ENCODE measurements at regions not wholly inside any gene's neighbourhood (a gene's known extent, or its start where the extent isn't known, plus 50 kb on each side); places are given as distances from the start of the nearest gene placed in this dataset.
A peak's percentile ranks its signal among the peaks of the same experiment; 100 is the strongest.

DNA sequence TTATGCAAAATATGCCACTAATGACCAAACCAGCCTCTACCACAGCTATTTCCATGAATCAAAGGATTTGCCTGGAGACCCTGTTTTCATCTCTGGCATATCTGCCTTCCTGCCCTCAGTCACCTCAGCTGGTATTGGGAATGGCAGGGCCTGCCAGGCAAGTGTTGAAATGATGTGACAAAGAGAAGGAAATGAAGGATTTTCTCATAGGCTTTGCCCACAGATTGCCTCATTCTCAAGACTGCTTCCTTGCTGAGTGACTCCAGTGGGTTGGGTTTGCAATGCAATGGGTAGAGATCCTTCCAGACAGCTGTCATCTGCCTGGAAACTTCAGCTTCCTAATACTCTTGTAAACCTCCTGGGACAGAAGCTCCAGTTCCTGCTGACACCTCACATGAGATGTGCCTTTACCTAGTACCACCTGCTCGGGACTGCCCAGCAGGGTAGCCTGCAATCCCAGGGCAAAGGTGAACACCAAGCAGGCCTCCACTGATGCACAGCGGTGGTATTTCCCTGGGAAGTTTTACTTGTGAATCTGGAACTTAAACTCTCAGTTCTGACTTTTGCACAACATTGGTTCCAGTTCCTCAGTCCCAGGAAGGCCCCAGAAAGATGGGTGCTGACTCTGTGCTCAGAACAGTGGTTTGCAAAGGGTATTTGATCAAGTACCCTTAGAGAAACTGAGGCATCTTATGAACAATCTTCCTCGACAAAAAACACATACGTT lies 64.8 kb upstream of the SLC1A1 start:
- Histone ChIP-seq H3K4me1 (no peaks in the 10 kb centered on the region), H3K9me3 (no peaks in the 10 kb centered on the region), H3K4me3 (no peak overlapping the region), H3K4me2 (no peak overlapping the region), H3K27ac (no peak overlapping the region)
- POLR2A ChIA-PET, result no interaction called here
- DNase-seq (ENCODE audit: low read depth in 1 of 2, low spot score in 1 of 2) (peak in 1 of 2 experiments; percentile 2), FAIRE-seq (no peak), ATAC-seq (no peak)
- CTCF ChIA-PET, result interaction anchor here (0.7 to 1.4 kb wide), 2 partner anchors 32 to 179 kb away, joined by 3 to 4 read pairs; no protein-coding TSS in a partner anchor
- 63% methylated on average over 4 of the region's 4 CpGs for WGBS (ENCODE audit: missing lambda C conversion rate)
- TF ChIP-seq GATA3 (IDR thresholded peaks at IDR 0.05; ENCODE audit: borderline replicate concordance) (no peak), EHF (CRISPR knock-in tag; IDR thresholded peaks at IDR 0.05) (no peak), JUN (IDR thresholded peaks at IDR 0.05) (no peak), POLR2A (IDR thresholded peaks at IDR 0.05; ENCODE audit: low read length) (no peak), NFE2L2 (conservative IDR thresholded peaks at IDR 0.05; ENCODE audit: low read length) (no peak), TP53 (CRISPR knock-in tag; IDR thresholded peaks at IDR 0.05) (no peak), SMC3 (IDR thresholded peaks at IDR 0.05) (no peak), CBX8 (IDR thresholded peaks at IDR 0.05) (no peak), HDAC2 (IDR thresholded peaks at IDR 0.05) (no peak), ZNF302 (CRISPR knock-in tag; IDR thresholded peaks at IDR 0.05) (no peak), FOSL2 (IDR thresholded peaks at IDR 0.05) (no peak), FOSL2 (CRISPR knock-in tag; IDR thresholded peaks at IDR 0.05) (no peak), RARB (CRISPR knock-in tag; IDR thresholded peaks at IDR 0.05) (no peak)
- TF ChIP-seq, protein P1, sequence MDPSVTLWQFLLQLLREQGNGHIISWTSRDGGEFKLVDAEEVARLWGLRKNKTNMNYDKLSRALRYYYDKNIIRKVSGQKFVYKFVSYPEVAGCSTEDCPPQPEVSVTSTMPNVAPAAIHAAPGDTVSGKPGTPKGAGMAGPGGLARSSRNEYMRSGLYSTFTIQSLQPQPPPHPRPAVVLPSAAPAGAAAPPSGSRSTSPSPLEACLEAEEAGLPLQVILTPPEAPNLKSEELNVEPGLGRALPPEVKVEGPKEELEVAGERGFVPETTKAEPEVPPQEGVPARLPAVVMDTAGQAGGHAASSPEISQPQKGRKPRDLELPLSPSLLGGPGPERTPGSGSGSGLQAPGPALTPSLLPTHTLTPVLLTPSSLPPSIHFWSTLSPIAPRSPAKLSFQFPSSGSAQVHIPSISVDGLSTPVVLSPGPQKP (IDR thresholded peaks at IDR 0.05; ENCODE audit: low read depth, low read length), result no peak
- TF ChIP-seq, protein P2, sequence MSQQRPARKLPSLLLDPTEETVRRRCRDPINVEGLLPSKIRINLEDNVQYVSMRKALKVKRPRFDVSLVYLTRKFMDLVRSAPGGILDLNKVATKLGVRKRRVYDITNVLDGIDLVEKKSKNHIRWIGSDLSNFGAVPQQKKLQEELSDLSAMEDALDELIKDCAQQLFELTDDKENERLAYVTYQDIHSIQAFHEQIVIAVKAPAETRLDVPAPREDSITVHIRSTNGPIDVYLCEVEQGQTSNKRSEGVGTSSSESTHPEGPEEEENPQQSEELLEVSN (IDR thresholded peaks at IDR 0.05; ENCODE audit: borderline replicate concordance, low read depth), result no peak
- TF ChIP-seq, protein P3, sequence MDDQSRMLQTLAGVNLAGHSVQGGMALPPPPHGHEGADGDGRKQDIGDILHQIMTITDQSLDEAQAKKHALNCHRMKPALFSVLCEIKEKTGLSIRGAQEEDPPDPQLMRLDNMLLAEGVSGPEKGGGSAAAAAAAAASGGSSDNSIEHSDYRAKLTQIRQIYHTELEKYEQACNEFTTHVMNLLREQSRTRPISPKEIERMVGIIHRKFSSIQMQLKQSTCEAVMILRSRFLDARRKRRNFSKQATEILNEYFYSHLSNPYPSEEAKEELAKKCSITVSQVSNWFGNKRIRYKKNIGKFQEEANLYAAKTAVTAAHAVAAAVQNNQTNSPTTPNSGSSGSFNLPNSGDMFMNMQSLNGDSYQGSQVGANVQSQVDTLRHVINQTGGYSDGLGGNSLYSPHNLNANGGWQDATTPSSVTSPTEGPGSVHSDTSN (IDR thresholded peaks at IDR 0.05), result no peak

DNA sequence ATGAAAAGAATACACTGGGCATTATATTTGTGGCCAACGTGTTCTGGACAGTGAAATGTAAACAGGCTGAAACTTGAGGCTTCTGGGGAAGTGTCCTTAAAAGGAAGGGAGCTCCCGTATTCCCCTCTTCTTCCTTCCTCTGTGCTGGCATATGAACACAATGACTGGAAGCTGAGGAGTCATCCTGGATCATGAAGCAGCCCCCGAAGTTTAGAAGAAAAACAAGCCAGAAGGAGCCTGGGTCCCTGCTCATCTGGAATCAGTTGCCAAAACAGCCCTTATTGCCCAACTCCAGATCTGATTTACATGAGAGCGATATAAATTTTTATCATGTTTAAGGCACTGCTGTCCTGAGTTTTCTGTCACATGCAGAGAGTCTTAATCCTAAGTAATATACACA lies 65.4 kb upstream of the SLC1A1 start:
- Histone ChIP-seq H3K4me1 (no peaks in the 10 kb centered on the region), H3K27ac (no peak overlapping the region), H3K4me3 (no peak overlapping the region), H3K4me2 (no peak overlapping the region), H3K9me3 (no peaks in the 10 kb centered on the region)
- ATAC-seq, result no peak
- ChIA-PET POLR2A (no interaction called here), CTCF (interaction anchor here (0.7 to 1.4 kb wide), 2 partner anchors 32 to 180 kb away, joined by 3 to 4 read pairs; no protein-coding TSS in a partner anchor)
- TF ChIP-seq TFCP2L1 (CRISPR knock-in tag; IDR thresholded peaks at IDR 0.05) (no peak), TP53 (CRISPR knock-in tag; IDR thresholded peaks at IDR 0.05) (no peak), KDM1A (IDR thresholded peaks at IDR 0.05; ENCODE audit: low read depth) (no peak), FOXS1 (CRISPR knock-in tag; IDR thresholded peaks at IDR 0.05) (no peak)
- 46% methylated on average over 4 of the region's 4 CpGs for WGBS (ENCODE audit: missing lambda C conversion rate)
- DNase-seq (ENCODE audit: low read depth in 1 of 2, low spot score in 1 of 2), result no peak
- FAIRE-seq, result no peak

DNA sequence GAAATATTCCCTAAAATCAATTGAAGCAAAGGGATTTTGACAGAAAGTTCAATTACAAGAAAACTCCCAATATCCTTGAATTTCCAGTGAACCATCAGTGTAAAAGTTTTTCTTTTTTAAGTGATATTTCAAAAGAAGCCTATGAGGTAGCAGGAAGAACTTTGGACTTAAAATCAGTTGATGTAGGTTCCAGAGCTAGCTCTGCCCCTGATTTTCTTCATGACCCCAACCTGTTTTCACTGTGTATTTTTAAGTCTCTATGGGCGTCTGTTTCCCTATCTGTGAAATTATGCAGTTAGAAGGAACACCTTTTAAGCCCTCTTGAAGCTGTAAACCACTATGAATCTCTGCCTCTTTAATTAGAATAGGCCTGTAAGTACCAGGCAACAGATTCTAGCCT lies 66.2 kb upstream of the SLC1A1 start:
- H3K4me2 ChIP-seq, result no peak overlapping the region
- FAIRE-seq (no peak), ATAC-seq (no peak), DNase-seq (ENCODE audit: low read depth in 1 of 2, low spot score in 1 of 2) (no peak)
- H3K27ac ChIP-seq, result no peak overlapping the region
- TF ChIP-seq POLR2AphosphoS2 (conservative IDR thresholded peaks at IDR 0.05; ENCODE audit: low read length), result no peak
- TF ChIP-seq, protein P4, sequence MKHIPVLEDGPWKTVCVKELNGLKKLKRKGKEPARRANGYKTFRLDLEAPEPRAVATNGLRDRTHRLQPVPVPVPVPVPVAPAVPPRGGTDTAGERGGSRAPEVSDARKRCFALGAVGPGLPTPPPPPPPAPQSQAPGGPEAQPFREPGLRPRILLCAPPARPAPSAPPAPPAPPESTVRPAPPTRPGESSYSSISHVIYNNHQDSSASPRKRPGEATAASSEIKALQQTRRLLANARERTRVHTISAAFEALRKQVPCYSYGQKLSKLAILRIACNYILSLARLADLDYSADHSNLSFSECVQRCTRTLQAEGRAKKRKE (CRISPR knock-in tag; IDR thresholded peaks at IDR 0.05; ENCODE audit: low read depth), result no peak
- no peak for TF ChIP-seq NR3C1 (IDR thresholded peaks at IDR 0.05)
- TF ChIP-seq MAFK (IDR thresholded peaks at IDR 0.05; ENCODE audit: partially characterized antibody), result no peak
- TF ChIP-seq HDAC2 (IDR thresholded peaks at IDR 0.05), result no peak
- TF ChIP-seq, protein P5, sequence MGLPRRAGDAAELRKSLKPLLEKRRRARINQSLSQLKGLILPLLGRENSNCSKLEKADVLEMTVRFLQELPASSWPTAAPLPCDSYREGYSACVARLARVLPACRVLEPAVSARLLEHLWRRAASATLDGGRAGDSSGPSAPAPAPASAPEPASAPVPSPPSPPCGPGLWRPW (IDR thresholded peaks at IDR 0.05), result no peak
- TF ChIP-seq CBX8 (IDR thresholded peaks at IDR 0.05), result no peak
- TF ChIP-seq TFCP2L1 (CRISPR knock-in tag; IDR thresholded peaks at IDR 0.05), result no peak
- no peak for TF ChIP-seq FOXS1 (CRISPR knock-in tag; IDR thresholded peaks at IDR 0.05)
- TF ChIP-seq ZC3H11A (IDR thresholded peaks at IDR 0.05), result no peak
- TF ChIP-seq, protein P6, sequence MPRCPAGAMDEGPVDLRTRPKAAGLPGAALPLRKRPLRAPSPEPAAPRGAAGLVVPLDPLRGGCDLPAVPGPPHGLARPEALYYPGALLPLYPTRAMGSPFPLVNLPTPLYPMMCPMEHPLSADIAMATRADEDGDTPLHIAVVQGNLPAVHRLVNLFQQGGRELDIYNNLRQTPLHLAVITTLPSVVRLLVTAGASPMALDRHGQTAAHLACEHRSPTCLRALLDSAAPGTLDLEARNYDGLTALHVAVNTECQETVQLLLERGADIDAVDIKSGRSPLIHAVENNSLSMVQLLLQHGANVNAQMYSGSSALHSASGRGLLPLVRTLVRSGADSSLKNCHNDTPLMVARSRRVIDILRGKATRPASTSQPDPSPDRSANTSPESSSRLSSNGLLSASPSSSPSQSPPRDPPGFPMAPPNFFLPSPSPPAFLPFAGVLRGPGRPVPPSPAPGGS (IDR thresholded peaks at IDR 0.05), result no peak
- TF ChIP-seq EP300 (IDR thresholded peaks at IDR 0.05), result no peak
- TF ChIP-seq HOXA7 (CRISPR knock-in tag; IDR thresholded peaks at IDR 0.05), result no peak
- no peak for TF ChIP-seq SREBF2 (IDR thresholded peaks at IDR 0.05)
- no peak for TF ChIP-seq KDM5A (IDR thresholded peaks at IDR 0.05)
- TF ChIP-seq EHMT2 (IDR thresholded peaks at IDR 0.05; ENCODE audit: low read depth), result no peak
- TF ChIP-seq CEBPB (IDR thresholded peaks at IDR 0.05), result no peak
- no peak for TF ChIP-seq NFE2L2 (conservative IDR thresholded peaks at IDR 0.05; ENCODE audit: low read length)
- no peak for TF ChIP-seq TP53 (CRISPR knock-in tag; IDR thresholded peaks at IDR 0.05)
- no peaks in the 10 kb centered on the region for H3K9me3 ChIP-seq
- POLR2A ChIA-PET, result no interaction called here
- WGBS (ENCODE audit: missing lambda C conversion rate), result 58% methylated on average over 1 of the region's 1 CpG
- CTCF ChIA-PET, result no interaction called here
- H3K4me3 ChIP-seq, result no peak overlapping the region
- H3K4me1 ChIP-seq, result no peaks in the 10 kb centered on the region
